ENCODE measurements at regions not wholly inside any gene's neighbourhood (a gene's known extent, or its start where the extent isn't known, plus 50 kb on each side); places are given as distances from the start of the nearest gene placed in this dataset.

GRCh38 chr2:6493669-6494068 lies 372.0 kb downstream of the CMPK2 start:
- Histone ChIP-seq H3K4me3 (ENCODE audit: insufficient read depth, low read depth, low read length) (no peak overlapping the region), H3K36me3 (replicated peaks; ENCODE audit: control insufficient read depth, insufficient read depth, low read length) (no peaks in the 10 kb centered on the region), H3K27me3 (ENCODE audit: control insufficient read depth, insufficient read depth, low read length) (no peaks in the 10 kb centered on the region)
- no peak for DNase-seq

- Histone ChIP-seq H3K36me3 (replicated peaks; ENCODE audit: control insufficient read depth, insufficient read depth, low read length) (no peaks in the 10 kb centered on the region), H3K4me3 (ENCODE audit: insufficient read depth, low read depth, low read length) (no peak overlapping the region), H3K27me3 (ENCODE audit: control insufficient read depth, insufficient read depth, low read length) (no peaks in the 10 kb centered on the region)
- no peak for DNase-seq
Measured at GRCh38 chr2:6495466-6495865, 370.2 kb downstream of the CMPK2 start.

GRCh38 chr2:6496376-6496775 lies 369.3 kb downstream of the CMPK2 start:
- no peaks in the 10 kb centered on the region for H3K36me3 ChIP-seq (replicated peaks; ENCODE audit: control insufficient read depth, insufficient read depth, low read length)
- DNase-seq: no peak

GRCh38 chr2:6497048-6497447 lies 368.7 kb downstream of the CMPK2 start:
- Histone ChIP-seq H3K4me3 (ENCODE audit: insufficient read depth, low read depth, low read length) (no peak overlapping the region), H3K36me3 (replicated peaks; ENCODE audit: control insufficient read depth, insufficient read depth, low read length) (no peaks in the 10 kb centered on the region), H3K27me3 (ENCODE audit: control insufficient read depth, insufficient read depth, low read length) (no peaks in the 10 kb centered on the region)
- DNase-seq: no peak

More at GRCh38 chr2:6496376-6496775, 369.3 kb downstream of the CMPK2 start:
- H3K4me3 ChIP-seq (ENCODE audit: insufficient read depth, low read depth, low read length): no peak overlapping the region
- H3K27me3 ChIP-seq (ENCODE audit: control insufficient read depth, insufficient read depth, low read length): no peaks in the 10 kb centered on the region

- Histone ChIP-seq H3K36me3 (replicated peaks; ENCODE audit: control insufficient read depth, insufficient read depth, low read length) (no peaks in the 10 kb centered on the region), H3K4me3 (ENCODE audit: insufficient read depth, low read depth, low read length) (no peak overlapping the region), H3K27me3 (ENCODE audit: control insufficient read depth, insufficient read depth, low read length) (no peaks in the 10 kb centered on the region)
- no peak for DNase-seq
Measured at GRCh38 chr2:6498841-6499240, 366.9 kb downstream of the CMPK2 start.

GRCh38 chr2:6499691-6500090 lies 366.0 kb downstream of the CMPK2 start:
- no peak for DNase-seq
- H3K4me3 ChIP-seq (ENCODE audit: insufficient read depth, low read depth, low read length): no peak overlapping the region
- H3K27me3 ChIP-seq (ENCODE audit: control insufficient read depth, insufficient read depth, low read length): no peaks in the 10 kb centered on the region
- no peaks in the 10 kb centered on the region for H3K36me3 ChIP-seq (replicated peaks; ENCODE audit: control insufficient read depth, insufficient read depth, low read length)

- DNase-seq: no peak
- H3K27me3 ChIP-seq (ENCODE audit: control insufficient read depth, insufficient read depth, low read length): no peaks in the 10 kb centered on the region
- H3K36me3 ChIP-seq (replicated peaks; ENCODE audit: control insufficient read depth, insufficient read depth, low read length): no peaks in the 10 kb centered on the region
- no peak overlapping the region for H3K4me3 ChIP-seq (ENCODE audit: insufficient read depth, low read depth, low read length)
Measured at GRCh38 chr2:6506361-6506794, 359.3 kb downstream of the CMPK2 start.

- no peak for DNase-seq
- H3K27me3 ChIP-seq (ENCODE audit: control insufficient read depth, insufficient read depth, low read length): no peaks in the 10 kb centered on the region
- H3K36me3 ChIP-seq (replicated peaks; ENCODE audit: control insufficient read depth, insufficient read depth, low read length): no peaks in the 10 kb centered on the region
- no peak overlapping the region for H3K4me3 ChIP-seq (ENCODE audit: insufficient read depth, low read depth, low read length)
Measured at GRCh38 chr2:6506859-6507258, 358.8 kb downstream of the CMPK2 start.

- no peak for DNase-seq
Measured at GRCh38 chr2:6510532-6510931, 355.2 kb downstream of the CMPK2 start.

GRCh38 chr2:6512589-6512988 lies 353.1 kb downstream of the CMPK2 start:
- no peaks in the 10 kb centered on the region for H3K36me3 ChIP-seq (replicated peaks; ENCODE audit: control insufficient read depth, insufficient read depth, low read length)
- no peak for DNase-seq
- H3K27me3 ChIP-seq (ENCODE audit: control insufficient read depth, insufficient read depth, low read length): no peaks in the 10 kb centered on the region
- H3K4me3 ChIP-seq (ENCODE audit: insufficient read depth, low read depth, low read length): no peak overlapping the region

More at GRCh38 chr2:6510532-6510931, 355.2 kb downstream of the CMPK2 start:
- no peaks in the 10 kb centered on the region for H3K27me3 ChIP-seq (ENCODE audit: control insufficient read depth, insufficient read depth, low read length)
- no peaks in the 10 kb centered on the region for H3K36me3 ChIP-seq (replicated peaks; ENCODE audit: control insufficient read depth, insufficient read depth, low read length)
- no peak overlapping the region for H3K4me3 ChIP-seq (ENCODE audit: insufficient read depth, low read depth, low read length)

GRCh38 chr2:6516674-6517073 lies 349.0 kb downstream of the CMPK2 start:
- no peak for DNase-seq
- Histone ChIP-seq H3K4me3 (ENCODE audit: insufficient read depth, low read depth, low read length) (no peak overlapping the region), H3K36me3 (replicated peaks; ENCODE audit: control insufficient read depth, insufficient read depth, low read length) (no peaks in the 10 kb centered on the region), H3K27me3 (ENCODE audit: control insufficient read depth, insufficient read depth, low read length) (no peaks in the 10 kb centered on the region)

- no peak for DNase-seq
- no peak overlapping the region for H3K4me3 ChIP-seq (ENCODE audit: insufficient read depth, low read depth, low read length)
- H3K36me3 ChIP-seq (replicated peaks; ENCODE audit: control insufficient read depth, insufficient read depth, low read length): no peaks in the 10 kb centered on the region
- no peaks in the 10 kb centered on the region for H3K27me3 ChIP-seq (ENCODE audit: control insufficient read depth, insufficient read depth, low read length)
Measured at GRCh38 chr2:6518361-6518760, 347.3 kb downstream of the CMPK2 start.

GRCh38 chr2:6523476-6523875 lies 342.2 kb downstream of the CMPK2 start:
- no peaks in the 10 kb centered on the region for H3K36me3 ChIP-seq (replicated peaks; ENCODE audit: control insufficient read depth, insufficient read depth, low read length)
- DNase-seq: no peak
- no peak overlapping the region for H3K4me3 ChIP-seq (ENCODE audit: insufficient read depth, low read depth, low read length)
- H3K27me3 ChIP-seq (ENCODE audit: control insufficient read depth, insufficient read depth, low read length): no peaks in the 10 kb centered on the region

GRCh38 chr2:6524691-6525474 lies 340.8 kb downstream of the CMPK2 start:
- Histone ChIP-seq H3K4me3 (ENCODE audit: insufficient read depth, low read depth, low read length) (no peak overlapping the region), H3K36me3 (replicated peaks; ENCODE audit: control insufficient read depth, insufficient read depth, low read length) (no peaks in the 10 kb centered on the region), H3K27me3 (ENCODE audit: control insufficient read depth, insufficient read depth, low read length) (no peaks in the 10 kb centered on the region)
- DNase-seq: no peak

GRCh38 chr2:6525475-6525964 lies 340.2 kb downstream of the CMPK2 start:
- DNase-seq: no peak
- Histone ChIP-seq H3K27me3 (ENCODE audit: control insufficient read depth, insufficient read depth, low read length) (no peaks in the 10 kb centered on the region), H3K36me3 (replicated peaks; ENCODE audit: control insufficient read depth, insufficient read depth, low read length) (no peaks in the 10 kb centered on the region), H3K4me3 (ENCODE audit: insufficient read depth, low read depth, low read length) (no peak overlapping the region)
